Keratinocyte (primary cell): ENCODE measurements at regions not wholly inside any gene's neighbourhood (a gene's known extent, or its start where the extent isn't known, plus 50 kb on each side); places are given as distances from the start of the nearest gene placed in this dataset.

Experiments used
- EZH2 ChIP-seq: IDR thresholded peaks from one replicate; pipeline ENCODE4 v1.6.1; 2012; ENCODE audit warnings: inconsistent platforms, mild to moderate bottlenecking, low read length, moderate library complexity
- TF ChIP-seq, protein P1 (sequence below), 3 experiments: IDR thresholded peaks in 1 of 3; conservative IDR thresholded peaks in 1 of 3; optimal IDR thresholded peaks in 1 of 3; 2 replicates in 2 of 3; 3 replicates in 1 of 3; pipeline versions ENCODE3 to v1.5.1; 2011; ENCODE audit warnings: low read length in 3 of 3, mild to moderate bottlenecking in 3 of 3, moderate library complexity in 2 of 3, control low read depth in 1 of 3, inconsistent platforms in 1 of 3; ENCODE audit not compliant: insufficient read depth in 2 of 3; ENCODE audit errors: extremely low read depth in 1 of 3

DNA sequence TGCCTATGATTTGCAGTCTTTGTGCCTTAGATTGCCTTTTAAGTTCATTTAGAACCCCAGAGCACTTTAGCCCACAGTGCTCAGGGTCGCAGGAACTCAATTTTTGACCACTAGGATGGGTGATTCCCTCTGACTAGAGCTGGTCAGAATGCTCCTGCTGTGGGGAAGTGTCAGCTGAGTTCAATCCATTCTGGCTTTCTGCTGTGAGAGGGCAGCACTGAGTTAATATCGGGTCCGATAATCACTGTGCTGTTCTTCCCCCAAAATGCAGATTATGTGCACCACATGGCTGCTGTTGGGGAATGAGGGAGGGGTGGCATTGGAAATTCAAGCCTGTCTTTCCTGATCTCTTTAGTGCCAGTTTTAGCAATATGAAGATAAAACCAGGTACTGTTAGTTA, 886.4 kb downstream of the DNAJB9 start:
- TF ChIP-seq, protein P1, sequence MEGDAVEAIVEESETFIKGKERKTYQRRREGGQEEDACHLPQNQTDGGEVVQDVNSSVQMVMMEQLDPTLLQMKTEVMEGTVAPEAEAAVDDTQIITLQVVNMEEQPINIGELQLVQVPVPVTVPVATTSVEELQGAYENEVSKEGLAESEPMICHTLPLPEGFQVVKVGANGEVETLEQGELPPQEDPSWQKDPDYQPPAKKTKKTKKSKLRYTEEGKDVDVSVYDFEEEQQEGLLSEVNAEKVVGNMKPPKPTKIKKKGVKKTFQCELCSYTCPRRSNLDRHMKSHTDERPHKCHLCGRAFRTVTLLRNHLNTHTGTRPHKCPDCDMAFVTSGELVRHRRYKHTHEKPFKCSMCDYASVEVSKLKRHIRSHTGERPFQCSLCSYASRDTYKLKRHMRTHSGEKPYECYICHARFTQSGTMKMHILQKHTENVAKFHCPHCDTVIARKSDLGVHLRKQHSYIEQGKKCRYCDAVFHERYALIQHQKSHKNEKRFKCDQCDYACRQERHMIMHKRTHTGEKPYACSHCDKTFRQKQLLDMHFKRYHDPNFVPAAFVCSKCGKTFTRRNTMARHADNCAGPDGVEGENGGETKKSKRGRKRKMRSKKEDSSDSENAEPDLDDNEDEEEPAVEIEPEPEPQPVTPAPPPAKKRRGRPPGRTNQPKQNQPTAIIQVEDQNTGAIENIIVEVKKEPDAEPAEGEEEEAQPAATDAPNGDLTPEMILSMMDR (optimal IDR thresholded peaks at IDR 0.05 in 1 of 3, IDR thresholded peaks at IDR 0.05 in 1 of 3, conservative IDR thresholded peaks at IDR 0.05 in 1 of 3; ENCODE audit: extremely low read depth in 1 of 3, insufficient read depth in 2 of 3, low read length in 3 of 3), result no peak
- no peak for TF ChIP-seq EZH2
